ENCODE measurements at regions not wholly inside any gene's neighbourhood (a gene's known extent, or its start where the extent isn't known, plus 50 kb on each side); places are given as distances from the start of the nearest gene placed in this dataset.

- no peak overlapping the region for H2AFZ ChIP-seq (ENCODE audit: low read depth, low read length)
- H3K4me3 ChIP-seq (ENCODE audit: low read length), result no peak overlapping the region
- no peak overlapping the region for H3K4me2 ChIP-seq (ENCODE audit: low read length)
- no peak overlapping the region for H3K27ac ChIP-seq (ENCODE audit: low read length)
- TF ChIP-seq CTCF (IDR thresholded peaks at IDR 0.05; ENCODE audit: low read depth, low read length), result no peak
- no peak for TF ChIP-seq EZH2phosphoT487 (IDR thresholded peaks at IDR 0.05; ENCODE audit: low read depth)
- no peaks in the 10 kb centered on the region for H3K79me2 ChIP-seq (ENCODE audit: low read length)
- no peaks in the 10 kb centered on the region for H3K27me3 ChIP-seq (ENCODE audit: low read depth, low read length)
- H4K20me1 ChIP-seq (ENCODE audit: insufficient read depth, low read length), result no peaks in the 10 kb centered on the region
- no peaks in the 10 kb centered on the region for H3K9me3 ChIP-seq (ENCODE audit: insufficient read depth, low read length)
- H3K9ac ChIP-seq (ENCODE audit: low read length), result no peak overlapping the region
- H3K4me1 ChIP-seq (ENCODE audit: low read length), result peaks cover 31% of the 10 kb centered on the region
- no peaks in the 10 kb centered on the region for H3K36me3 ChIP-seq (replicated peaks; ENCODE audit: low read depth, low read length)
Measured at GRCh38 chr5:40399349-40399748, 280.4 kb upstream of the PTGER4 start.

DNA sequence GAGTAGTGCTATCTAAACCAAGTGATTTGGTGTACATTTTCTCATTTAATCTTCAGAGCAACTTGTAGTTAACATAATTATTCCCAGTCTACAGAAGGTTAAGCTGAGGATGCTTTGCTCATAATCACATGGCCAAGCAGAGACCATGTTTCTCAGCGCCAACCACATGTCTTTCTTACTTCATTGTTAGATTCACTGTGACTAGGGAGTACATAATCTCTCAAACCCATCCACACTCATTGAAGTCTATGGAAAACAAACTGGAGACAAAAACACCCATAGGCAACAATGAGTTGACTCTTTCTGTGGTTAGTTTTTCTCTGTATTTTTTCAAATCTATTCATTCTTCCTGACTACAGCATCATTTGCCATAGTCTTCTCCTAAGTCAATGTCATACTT lies 281.7 kb upstream of the PTGER4 start:
- no peak for TF ChIP-seq EZH2phosphoT487 (IDR thresholded peaks at IDR 0.05; ENCODE audit: low read depth)
- TF ChIP-seq CTCF (IDR thresholded peaks at IDR 0.05; ENCODE audit: low read depth, low read length), result no peak
- Histone ChIP-seq H2AFZ (ENCODE audit: low read depth, low read length) (no peak overlapping the region), H3K4me1 (ENCODE audit: low read length) (peaks cover 28% of the 10 kb centered on the region), H3K9me3 (ENCODE audit: insufficient read depth, low read length) (no peaks in the 10 kb centered on the region), H3K79me2 (ENCODE audit: low read length) (no peaks in the 10 kb centered on the region), H3K4me2 (ENCODE audit: low read length) (no peak overlapping the region), H4K20me1 (ENCODE audit: insufficient read depth, low read length) (no peaks in the 10 kb centered on the region), H3K27ac (ENCODE audit: low read length) (no peak overlapping the region), H3K27me3 (ENCODE audit: low read depth, low read length) (no peaks in the 10 kb centered on the region), H3K36me3 (replicated peaks; ENCODE audit: low read depth, low read length) (no peaks in the 10 kb centered on the region), H3K4me3 (ENCODE audit: low read length) (no peak overlapping the region), H3K9ac (ENCODE audit: low read length) (no peak overlapping the region)

DNA sequence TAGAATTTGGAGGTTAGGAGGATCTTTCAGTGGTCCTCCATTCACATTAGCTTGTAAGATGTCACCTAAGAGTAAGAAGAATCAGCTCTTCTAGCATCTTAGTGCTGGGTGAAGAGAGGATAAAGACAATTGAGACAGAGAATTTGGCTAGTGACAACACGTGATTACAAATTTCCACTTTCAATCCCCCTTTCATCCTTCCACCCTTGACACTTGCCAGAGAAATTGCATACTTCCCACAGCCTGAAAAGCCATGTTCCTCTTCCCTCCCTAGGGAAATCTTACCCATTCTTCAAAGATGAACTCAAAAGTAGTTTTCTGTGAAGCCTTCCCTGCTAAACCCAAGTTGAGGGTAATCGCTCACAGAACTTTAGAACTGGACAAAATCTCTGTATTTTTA lies 282.6 kb upstream of the PTGER4 start:
- H3K9me3 ChIP-seq (ENCODE audit: insufficient read depth, low read length), result no peaks in the 10 kb centered on the region
- H3K79me2 ChIP-seq (ENCODE audit: low read length), result no peaks in the 10 kb centered on the region
- H3K4me1 ChIP-seq (ENCODE audit: low read length), result peaks cover 25% of the 10 kb centered on the region
- no peak overlapping the region for H3K4me3 ChIP-seq (ENCODE audit: low read length)
- H2AFZ ChIP-seq (ENCODE audit: low read depth, low read length), result no peak overlapping the region
- no peak for TF ChIP-seq EZH2phosphoT487 (IDR thresholded peaks at IDR 0.05; ENCODE audit: low read depth)
- TF ChIP-seq CTCF (IDR thresholded peaks at IDR 0.05; ENCODE audit: low read depth, low read length), result no peak
- no peak overlapping the region for H3K27ac ChIP-seq (ENCODE audit: low read length)
- no peak overlapping the region for H3K4me2 ChIP-seq (ENCODE audit: low read length)
- H3K9ac ChIP-seq (ENCODE audit: low read length), result no peak overlapping the region
- no peaks in the 10 kb centered on the region for H4K20me1 ChIP-seq (ENCODE audit: insufficient read depth, low read length)
- H3K36me3 ChIP-seq (replicated peaks; ENCODE audit: low read depth, low read length), result no peaks in the 10 kb centered on the region
- no peaks in the 10 kb centered on the region for H3K27me3 ChIP-seq (ENCODE audit: low read depth, low read length)

DNA sequence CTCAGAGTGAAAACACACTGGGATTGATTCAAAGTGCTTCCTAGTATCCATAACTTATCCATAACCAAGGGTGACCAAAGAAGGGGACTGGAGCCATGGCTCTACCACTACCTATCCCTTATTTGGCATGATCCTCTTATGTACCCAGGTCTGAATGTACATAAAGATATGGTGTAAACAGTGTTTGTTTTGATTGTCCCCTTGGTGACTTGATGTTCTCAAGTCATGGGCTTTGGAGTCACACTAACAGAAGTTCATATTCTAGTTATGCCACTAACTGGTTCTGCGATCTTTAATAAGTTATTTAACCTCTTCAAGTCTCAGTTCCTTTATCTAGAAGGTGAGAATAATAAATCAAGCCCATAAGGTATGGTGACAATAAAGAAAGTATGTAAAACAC lies 283.4 kb upstream of the PTGER4 start:
- Histone ChIP-seq H2AFZ (ENCODE audit: low read depth, low read length) (no peak overlapping the region), H3K4me1 (ENCODE audit: low read length) (peaks cover 18% of the 10 kb centered on the region), H3K9me3 (ENCODE audit: insufficient read depth, low read length) (no peaks in the 10 kb centered on the region), H3K27me3 (ENCODE audit: low read depth, low read length) (no peaks in the 10 kb centered on the region), H3K79me2 (ENCODE audit: low read length) (no peaks in the 10 kb centered on the region), H4K20me1 (ENCODE audit: insufficient read depth, low read length) (no peaks in the 10 kb centered on the region), H3K4me3 (ENCODE audit: low read length) (no peak overlapping the region), H3K27ac (ENCODE audit: low read length) (no peak overlapping the region), H3K9ac (ENCODE audit: low read length) (no peak overlapping the region), H3K4me2 (ENCODE audit: low read length) (no peak overlapping the region), H3K36me3 (replicated peaks; ENCODE audit: low read depth, low read length) (no peaks in the 10 kb centered on the region)
- no peak for TF ChIP-seq EZH2phosphoT487 (IDR thresholded peaks at IDR 0.05; ENCODE audit: low read depth)
- no peak for TF ChIP-seq CTCF (IDR thresholded peaks at IDR 0.05; ENCODE audit: low read depth, low read length)

Measured in OCI-LY3 (cell line).